Adrenal gland (tissue), 5 donors: ENCODE measurements at regions not wholly inside any gene's neighbourhood (a gene's known extent, or its start where the extent isn't known, plus 50 kb on each side); places are given as distances from the start of the nearest gene placed in this dataset.
"Not testable (repeated sequence)": the region's sequence is repeated elsewhere in the genome, so short reads cannot be mapped to it uniquely, and the experiment has no call there.

Experiments used
- CTCF ChIP-seq, 6 experiments: fragments of 450-650 bp in 4 of 6; fragments of 200-600 bp in 2 of 6; sonication (generic) in 1 of 6; IDR thresholded peaks; 1 replicate in 5 of 6; 2 replicates in 1 of 6; pipeline versions ENCODE4 v1.5.1 to v1.8.0; 2016 to 2021; ENCODE audit warnings: antibody characterized with exemption in 6 of 6, mild to moderate bottlenecking in 2 of 6, moderate library complexity in 1 of 6
- POLR2A ChIP-seq, 2 donors: fragments of 450-650 bp; IDR thresholded peaks; one replicate each; pipeline ENCODE4 v1.6.1; 2017; ENCODE audit warnings: antibody characterized with exemption in 2 of 2, mild to moderate bottlenecking in 2 of 2, moderate library complexity in 1 of 2
- donor health status: DM: no; HTN: no; CAD: no.

GRCh38 chr1:223991297-223991857 lies 122.5 kb upstream of the FBXO28 start:
- TF ChIP-seq CTCF, POLR2A (IDR thresholded peaks at IDR 0.05): not testable (repeated sequence)
